ENCODE measurements at regions not wholly inside any gene's neighbourhood (a gene's known extent, or its start where the extent isn't known, plus 50 kb on each side); places are given as distances from the start of the nearest gene placed in this dataset.
"Not testable (repeated sequence)": the region's sequence is repeated elsewhere in the genome, so short reads cannot be mapped to it uniquely, and the experiment has no call there.

- WGBS = 96% methylated on average over 2 of the region's 2 CpGs
- H3K27ac ChIP-seq (ENCODE audit: low read depth, low read length); H3K9ac ChIP-seq (ENCODE audit: low read depth, low read length); H3K4me1 ChIP-seq (ENCODE audit: insufficient read depth, low read length); H3K4me3 ChIP-seq (ENCODE audit: low read length); H3K9me3 ChIP-seq (ENCODE audit: insufficient read depth, low read depth, low read length); H3K27me3 ChIP-seq (ENCODE audit: insufficient read depth, low read length); H3K36me3 ChIP-seq (ENCODE audit: insufficient read depth, low read length): not testable (repeated sequence)
Observed at GRCh38 chr15:81716468-81716867, 329.4 kb downstream of the MEX3B start.

GRCh38 chr15:81710328-81710727 lies 335.5 kb downstream of the MEX3B start:
- WGBS = 98% methylated on average over 5 of the region's 8 CpGs
- Histone ChIP-seq H3K27me3 (ENCODE audit: insufficient read depth, low read length) (no peaks in the 10 kb centered on the region), H3K9me3 (ENCODE audit: insufficient read depth, low read depth, low read length) (no peaks in the 10 kb centered on the region), H3K4me1 (ENCODE audit: insufficient read depth, low read length) (no peaks in the 10 kb centered on the region), H3K4me3 (ENCODE audit: low read length) (no peak overlapping the region), H3K9ac (ENCODE audit: low read depth, low read length) (no peak overlapping the region), H3K27ac (ENCODE audit: low read depth, low read length) (no peak overlapping the region), H3K36me3 (ENCODE audit: insufficient read depth, low read length) (no peaks in the 10 kb centered on the region)

GRCh38 chr15:81706816-81707346 lies 332.9 kb upstream of the TMC3 start:
- not testable (repeated sequence) for H3K36me3 ChIP-seq (ENCODE audit: insufficient read depth, low read length); H3K27ac ChIP-seq (ENCODE audit: low read depth, low read length); H3K27me3 ChIP-seq (ENCODE audit: insufficient read depth, low read length); H3K9ac ChIP-seq (ENCODE audit: low read depth, low read length); H3K9me3 ChIP-seq (ENCODE audit: insufficient read depth, low read depth, low read length); H3K4me3 ChIP-seq (ENCODE audit: low read length); H3K4me1 ChIP-seq (ENCODE audit: insufficient read depth, low read length)
- WGBS = 84% methylated on average over 3 of the region's 3 CpGs

- not testable (repeated sequence) for H3K27ac ChIP-seq (ENCODE audit: low read depth, low read length); H3K9ac ChIP-seq (ENCODE audit: low read depth, low read length); H3K4me3 ChIP-seq (ENCODE audit: low read length); H3K4me1 ChIP-seq (ENCODE audit: insufficient read depth, low read length); H3K27me3 ChIP-seq (ENCODE audit: insufficient read depth, low read length); H3K9me3 ChIP-seq (ENCODE audit: insufficient read depth, low read depth, low read length); H3K36me3 ChIP-seq (ENCODE audit: insufficient read depth, low read length)
- WGBS = 87% methylated on average over 2 of the region's 2 CpGs
Observed at GRCh38 chr15:81705727-81706126, 331.7 kb upstream of the TMC3 start.

GRCh38 chr15:81686021-81686420 lies 312.0 kb upstream of the TMC3 start:
- Histone ChIP-seq H3K9ac (ENCODE audit: low read depth, low read length) (no peak overlapping the region), H3K27me3 (ENCODE audit: insufficient read depth, low read length) (no peaks in the 10 kb centered on the region), H3K4me1 (ENCODE audit: insufficient read depth, low read length) (no peaks in the 10 kb centered on the region), H3K9me3 (ENCODE audit: insufficient read depth, low read depth, low read length) (peaks cover 21% of the 10 kb centered on the region), H3K27ac (ENCODE audit: low read depth, low read length) (no peak overlapping the region), H3K4me3 (ENCODE audit: low read length) (no peak overlapping the region), H3K36me3 (ENCODE audit: insufficient read depth, low read length) (no peaks in the 10 kb centered on the region)
- 87% methylated on average over 4 of the region's 4 CpGs for WGBS

- Histone ChIP-seq H3K4me3 (ENCODE audit: low read length) (no peak overlapping the region), H3K9ac (ENCODE audit: low read depth, low read length) (no peak overlapping the region), H3K36me3 (ENCODE audit: insufficient read depth, low read length) (no peaks in the 10 kb centered on the region), H3K27ac (ENCODE audit: low read depth, low read length) (no peak overlapping the region), H3K27me3 (ENCODE audit: insufficient read depth, low read length) (no peaks in the 10 kb centered on the region), H3K4me1 (ENCODE audit: insufficient read depth, low read length) (no peaks in the 10 kb centered on the region), H3K9me3 (ENCODE audit: insufficient read depth, low read depth, low read length) (peaks cover 24% of the 10 kb centered on the region)
Observed at GRCh38 chr15:81685237-81685636, 311.2 kb upstream of the TMC3 start.

- H3K27me3 ChIP-seq (ENCODE audit: insufficient read depth, low read length) = no peaks in the 10 kb centered on the region
- H3K4me3 ChIP-seq (ENCODE audit: low read length) = no peak overlapping the region
- no peak overlapping the region for H3K27ac ChIP-seq (ENCODE audit: low read depth, low read length)
- H3K9me3 ChIP-seq (ENCODE audit: insufficient read depth, low read depth, low read length) = peaks cover 24% of the 10 kb centered on the region
- H3K4me1 ChIP-seq (ENCODE audit: insufficient read depth, low read length) = no peaks in the 10 kb centered on the region
- no peaks in the 10 kb centered on the region for H3K36me3 ChIP-seq (ENCODE audit: insufficient read depth, low read length)
- H3K9ac ChIP-seq (ENCODE audit: low read depth, low read length) = no peak overlapping the region
Observed at GRCh38 chr15:81680829-81681228, 306.8 kb upstream of the TMC3 start.

GRCh38 chr15:81666839-81667238 lies 292.8 kb upstream of the TMC3 start:
- 45% methylated on average over 1 of the region's 1 CpG for WGBS
- no peaks in the 10 kb centered on the region for H3K9me3 ChIP-seq (ENCODE audit: insufficient read depth, low read depth, low read length)
- no peak overlapping the region for H3K4me3 ChIP-seq (ENCODE audit: low read length)
- H3K4me1 ChIP-seq (ENCODE audit: insufficient read depth, low read length) = no peaks in the 10 kb centered on the region
- no peaks in the 10 kb centered on the region for H3K27me3 ChIP-seq (ENCODE audit: insufficient read depth, low read length)
- H3K36me3 ChIP-seq (ENCODE audit: insufficient read depth, low read length) = no peaks in the 10 kb centered on the region
- no peak overlapping the region for H3K27ac ChIP-seq (ENCODE audit: low read depth, low read length)
- no peak overlapping the region for H3K9ac ChIP-seq (ENCODE audit: low read depth, low read length)

- WGBS = 89% methylated on average over 5 of the region's 5 CpGs
- no peak overlapping the region for H3K4me3 ChIP-seq (ENCODE audit: low read length)
- H3K9me3 ChIP-seq (ENCODE audit: insufficient read depth, low read depth, low read length) = 0 out of 2 replicates have a peak, but pooled peaks cover 7% of the 10 kb centered on the region
Observed at GRCh38 chr15:81660976-81661375, 287.0 kb upstream of the TMC3 start.

GRCh38 chr15:81653259-81653658 lies 279.2 kb upstream of the TMC3 start:
- no peak overlapping the region for H3K9ac ChIP-seq (ENCODE audit: low read depth, low read length)
- 100% methylated on average over 1 of the region's 2 CpGs for WGBS

More at GRCh38 chr15:81660976-81661375, 287.0 kb upstream of the TMC3 start:
- H3K36me3 ChIP-seq (ENCODE audit: insufficient read depth, low read length) = 0 out of 2 replicates have a peak, but pooled peaks cover 4% of the 10 kb centered on the region
- no peaks in the 10 kb centered on the region for H3K4me1 ChIP-seq (ENCODE audit: insufficient read depth, low read length)
- H3K9ac ChIP-seq (ENCODE audit: low read depth, low read length) = no peak overlapping the region
- H3K27me3 ChIP-seq (ENCODE audit: insufficient read depth, low read length) = no peaks in the 10 kb centered on the region
- H3K27ac ChIP-seq (ENCODE audit: low read depth, low read length) = no peak overlapping the region

GRCh38 chr15:81645470-81645869 lies 271.5 kb upstream of the TMC3 start:
- no peaks in the 10 kb centered on the region for H3K36me3 ChIP-seq (ENCODE audit: insufficient read depth, low read length)
- H3K4me1 ChIP-seq (ENCODE audit: insufficient read depth, low read length) = no peaks in the 10 kb centered on the region
- no peak overlapping the region for H3K27ac ChIP-seq (ENCODE audit: low read depth, low read length)
- H3K27me3 ChIP-seq (ENCODE audit: insufficient read depth, low read length) = no peaks in the 10 kb centered on the region
- H3K9me3 ChIP-seq (ENCODE audit: insufficient read depth, low read depth, low read length) = no peaks in the 10 kb centered on the region
- 94% methylated on average over 9 of the region's 9 CpGs for WGBS
- H3K4me3 ChIP-seq (ENCODE audit: low read length) = no peak overlapping the region
- H3K9ac ChIP-seq (ENCODE audit: low read depth, low read length) = no peak overlapping the region

More at GRCh38 chr15:81653259-81653658, 279.2 kb upstream of the TMC3 start:
- no peak overlapping the region for H3K4me3 ChIP-seq (ENCODE audit: low read length)
- no peaks in the 10 kb centered on the region for H3K4me1 ChIP-seq (ENCODE audit: insufficient read depth, low read length)
- no peak overlapping the region for H3K27ac ChIP-seq (ENCODE audit: low read depth, low read length)
- peaks cover 6% of the 10 kb centered on the region; the same call in 1 of the 2 replicates for H3K36me3 ChIP-seq (ENCODE audit: insufficient read depth, low read length)
- peaks cover 31% of the 10 kb centered on the region for H3K9me3 ChIP-seq (ENCODE audit: insufficient read depth, low read depth, low read length)
- no peaks in the 10 kb centered on the region for H3K27me3 ChIP-seq (ENCODE audit: insufficient read depth, low read length)

- no peak overlapping the region for H3K9ac ChIP-seq (ENCODE audit: low read depth, low read length)
- H3K27ac ChIP-seq (ENCODE audit: low read depth, low read length) = no peak overlapping the region
- no peaks in the 10 kb centered on the region for H3K36me3 ChIP-seq (ENCODE audit: insufficient read depth, low read length)
- peaks cover 3% of the 10 kb centered on the region; the same call in 1 of the 2 replicates for H3K9me3 ChIP-seq (ENCODE audit: insufficient read depth, low read depth, low read length)
- 95% methylated on average over 4 of the region's 4 CpGs for WGBS
- H3K4me1 ChIP-seq (ENCODE audit: insufficient read depth, low read length) = no peaks in the 10 kb centered on the region
- H3K27me3 ChIP-seq (ENCODE audit: insufficient read depth, low read length) = no peaks in the 10 kb centered on the region
- no peak overlapping the region for H3K4me3 ChIP-seq (ENCODE audit: low read length)
Observed at GRCh38 chr15:81643771-81644170, 269.8 kb upstream of the TMC3 start.
